Right lung (tissue), 2 donors: ENCODE measurements at regions not wholly inside any gene's neighbourhood (a gene's known extent, or its start where the extent isn't known, plus 50 kb on each side); places are given as distances from the start of the nearest gene placed in this dataset.
A peak's percentile ranks its signal among the peaks of the same experiment; 100 is the strongest.

Experiments
- DNase-seq, 2 donors: peaks; one replicate each; pipeline ENCODE4 v3.0.0-alpha.2; 2013

GRCh38 chr3:148020861-148021260 lies 611.7 kb downstream of the ZIC1 start:
- no peak for DNase-seq

GRCh38 chr3:148021381-148021780 lies 612.2 kb downstream of the ZIC1 start:
- DNase-seq = no peak

GRCh38 chr3:148023994-148024393 lies 614.8 kb downstream of the ZIC1 start:
- DNase-seq = no peak

GRCh38 chr3:148026009-148026588 lies 616.9 kb downstream of the ZIC1 start:
- DNase-seq = no peak

GRCh38 chr3:148030975-148031374 lies 621.8 kb downstream of the ZIC1 start:
- no peak for DNase-seq

GRCh38 chr3:148034353-148034752 lies 625.2 kb downstream of the ZIC1 start:
- no peak for DNase-seq

- no peak for DNase-seq
Observed at GRCh38 chr3:148036331-148036876, 627.2 kb downstream of the ZIC1 start.

- DNase-seq = no peak
Observed at GRCh38 chr3:148042663-148043445, 633.7 kb downstream of the ZIC1 start.

- DNase-seq = peak; percentile 2 to 3
Observed at GRCh38 chr3:148044151-148044550, 635.0 kb downstream of the ZIC1 start.

GRCh38 chr3:148054999-148055398 lies 642.7 kb upstream of the AGTR1 start:
- no peak for DNase-seq

- peak; percentile 14 to 26 for DNase-seq
Observed at GRCh38 chr3:148062590-148062989, 635.1 kb upstream of the AGTR1 start.

- DNase-seq = no peak
Observed at GRCh38 chr3:148066802-148067201, 630.9 kb upstream of the AGTR1 start.

- no peak for DNase-seq
Observed at GRCh38 chr3:148068466-148068865, 629.2 kb upstream of the AGTR1 start.

GRCh38 chr3:148070041-148070440 lies 627.7 kb upstream of the AGTR1 start:
- DNase-seq = no peak

- DNase-seq = no peak
Observed at GRCh38 chr3:148073721-148074456, 623.8 kb upstream of the AGTR1 start.

- DNase-seq = no peak
Observed at GRCh38 chr3:148074946-148075345, 622.8 kb upstream of the AGTR1 start.

- DNase-seq = peak; percentile 24 to 25
Observed at GRCh38 chr3:148075771-148076716, 621.7 kb upstream of the AGTR1 start.

- no peak for DNase-seq
Observed at GRCh38 chr3:148077318-148077923, 620.3 kb upstream of the AGTR1 start.

GRCh38 chr3:148077965-148078364 lies 619.7 kb upstream of the AGTR1 start:
- DNase-seq = no peak

- DNase-seq = no peak
Observed at GRCh38 chr3:148078658-148079057, 619.0 kb upstream of the AGTR1 start.

- DNase-seq = no peak
Observed at GRCh38 chr3:148079370-148079769, 618.3 kb upstream of the AGTR1 start.
